GM18526 (cell line): ENCODE measurements at regions not wholly inside any gene's neighbourhood (a gene's known extent, or its start where the extent isn't known, plus 50 kb on each side); places are given as distances from the start of the nearest gene placed in this dataset.

Source experiments
- POLR2A ChIP-seq: IDR thresholded peaks from 3 replicates; pipeline ENCODE4 v1.6.1; 2011; ENCODE audit not compliant: insufficient read length; ENCODE audit errors: extremely low read depth

DNA sequence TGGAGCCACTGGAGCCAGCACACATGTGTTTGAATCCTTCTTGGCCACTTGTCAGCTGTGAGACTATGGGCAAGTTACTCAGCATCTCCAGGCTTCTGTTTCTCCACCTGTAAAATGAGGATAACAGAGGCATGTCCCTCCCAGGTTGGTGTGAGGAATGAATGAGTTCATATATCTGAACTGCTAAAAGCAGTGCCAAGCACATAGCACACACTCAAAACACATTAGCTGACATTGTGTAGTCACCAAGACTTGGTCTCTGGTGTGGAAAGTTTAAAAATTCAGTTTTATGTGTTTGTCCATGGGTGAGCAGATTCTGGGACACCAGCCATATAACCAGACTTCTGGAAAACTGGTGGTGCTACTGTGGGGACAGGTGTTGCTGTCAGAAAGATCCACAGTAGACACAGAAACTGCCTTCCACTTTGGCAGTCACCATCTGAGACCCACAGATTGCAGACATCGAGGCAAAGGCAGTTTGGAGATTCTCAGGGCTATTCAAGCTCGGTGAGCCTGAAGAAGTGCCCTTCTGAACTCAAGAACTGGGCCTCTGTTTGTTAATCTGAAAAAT is 115.8 kb downstream of the MRPL14 start:
- TF ChIP-seq POLR2A: no peak

DNA sequence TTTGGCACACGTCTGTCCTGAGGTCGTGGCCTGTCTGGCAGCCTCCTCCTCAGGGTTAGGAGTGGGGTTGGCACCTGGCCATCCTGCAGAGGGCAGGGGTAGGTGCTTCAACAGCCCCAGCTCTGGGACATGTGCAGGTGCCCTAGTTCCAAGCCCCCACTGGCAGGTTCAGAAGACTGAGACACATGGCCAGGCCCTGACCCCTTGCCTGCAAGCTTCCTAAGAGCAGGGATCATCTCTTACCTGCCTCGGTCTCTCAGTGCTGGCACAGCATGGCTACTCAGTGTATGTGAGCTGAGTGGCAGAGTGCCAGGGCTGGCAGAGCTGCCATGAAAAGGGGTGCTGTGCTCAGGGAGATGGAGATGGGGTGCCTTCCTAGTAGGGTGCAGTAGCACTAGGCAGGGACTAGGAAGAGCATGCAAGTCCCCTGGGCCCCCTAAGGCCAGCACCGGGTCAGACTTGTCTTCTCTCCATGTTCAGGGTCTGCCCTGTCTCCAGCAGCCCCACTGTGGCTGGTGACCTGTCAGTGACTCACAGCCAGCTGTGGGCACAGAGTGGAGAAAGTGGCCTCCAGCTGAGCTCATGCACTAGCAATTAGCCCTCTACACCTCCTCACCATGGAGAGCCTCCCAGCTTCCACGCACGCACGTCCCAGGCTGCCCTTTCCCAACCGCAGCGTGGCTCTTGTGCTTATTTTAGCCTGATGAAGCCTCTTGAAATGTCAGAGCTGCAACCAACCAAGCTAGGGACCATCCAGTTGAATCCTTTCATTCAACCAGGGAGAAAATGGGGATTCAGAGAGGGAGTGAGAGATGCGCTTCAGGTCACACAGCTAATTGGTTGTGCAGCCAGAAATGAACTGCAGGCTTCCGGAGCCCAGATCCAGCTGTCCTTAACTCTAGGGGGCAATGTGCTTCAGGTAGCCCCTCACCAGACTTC is 116.6 kb downstream of the MRPL14 start:
- no peak for TF ChIP-seq POLR2A

DNA sequence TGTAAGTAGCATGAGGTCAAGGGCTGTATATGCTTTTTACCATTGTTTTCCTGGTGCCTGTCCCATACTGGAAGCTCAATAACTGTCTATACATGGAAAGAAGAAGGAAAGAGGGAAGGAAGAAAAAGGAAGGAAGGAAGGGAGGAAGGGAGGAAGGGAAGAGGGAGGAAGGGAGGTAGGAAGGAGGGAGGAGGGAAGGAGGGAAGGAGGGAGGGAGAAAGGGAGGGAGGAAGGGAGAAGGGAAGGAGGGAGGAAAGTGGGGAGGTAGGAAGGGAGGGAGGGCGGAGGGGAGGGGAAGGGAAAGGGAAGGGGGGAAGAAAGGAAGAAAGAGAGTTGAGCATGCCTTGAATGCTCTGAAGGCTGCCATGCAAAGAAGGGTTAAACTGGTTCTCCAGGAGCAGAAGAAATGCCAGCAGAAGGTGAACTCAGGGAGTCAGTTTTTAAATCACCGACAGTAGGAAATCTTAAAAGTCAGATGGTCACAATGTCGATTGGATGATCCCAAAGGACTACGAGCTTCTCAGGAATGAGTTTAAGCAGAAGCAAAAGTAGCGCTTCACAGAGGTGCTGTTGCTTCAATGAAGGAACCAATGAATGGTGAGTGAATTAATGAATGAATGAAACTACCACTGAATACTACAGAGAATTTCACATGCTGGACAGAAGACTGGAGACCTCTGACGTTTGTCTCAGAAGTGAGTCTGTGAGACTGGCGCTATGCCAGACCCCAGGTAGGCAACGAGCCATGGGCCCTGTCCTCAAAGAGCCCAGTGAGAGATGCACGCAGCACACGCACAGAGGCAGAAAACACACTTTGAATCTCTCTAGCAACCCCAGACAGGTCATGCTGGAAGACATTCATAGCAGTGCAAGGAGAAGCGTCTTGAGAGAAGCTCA is 117.6 kb downstream of the MRPL14 start:
- TF ChIP-seq POLR2A: no peak

DNA sequence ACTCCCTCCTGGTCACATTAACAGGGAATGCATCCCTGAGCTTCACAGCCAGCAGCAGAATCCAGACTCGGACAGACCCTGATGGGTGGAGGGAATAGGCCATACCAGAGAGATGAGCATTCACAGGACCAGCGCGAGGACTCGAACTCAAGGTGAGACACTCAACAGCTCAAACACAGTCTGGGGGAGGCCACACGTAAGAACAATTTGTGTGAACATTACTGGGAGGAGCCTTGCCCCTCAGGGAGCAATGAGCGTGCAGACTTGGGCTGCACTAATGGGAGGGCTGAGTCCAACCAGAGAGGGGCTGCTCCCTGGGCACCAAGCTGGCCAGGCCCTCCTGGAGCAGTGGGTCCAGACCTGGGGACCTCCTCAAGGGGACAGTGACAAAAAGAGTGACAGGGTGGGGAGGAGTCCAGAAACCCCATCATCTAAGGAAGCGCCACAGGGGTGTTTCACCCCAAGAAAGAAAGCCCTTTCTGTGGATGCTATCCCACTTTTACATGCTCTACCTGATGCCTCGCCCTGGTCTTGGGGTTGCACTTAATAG is 118.4 kb downstream of the MRPL14 start:
- no peak for TF ChIP-seq POLR2A

DNA sequence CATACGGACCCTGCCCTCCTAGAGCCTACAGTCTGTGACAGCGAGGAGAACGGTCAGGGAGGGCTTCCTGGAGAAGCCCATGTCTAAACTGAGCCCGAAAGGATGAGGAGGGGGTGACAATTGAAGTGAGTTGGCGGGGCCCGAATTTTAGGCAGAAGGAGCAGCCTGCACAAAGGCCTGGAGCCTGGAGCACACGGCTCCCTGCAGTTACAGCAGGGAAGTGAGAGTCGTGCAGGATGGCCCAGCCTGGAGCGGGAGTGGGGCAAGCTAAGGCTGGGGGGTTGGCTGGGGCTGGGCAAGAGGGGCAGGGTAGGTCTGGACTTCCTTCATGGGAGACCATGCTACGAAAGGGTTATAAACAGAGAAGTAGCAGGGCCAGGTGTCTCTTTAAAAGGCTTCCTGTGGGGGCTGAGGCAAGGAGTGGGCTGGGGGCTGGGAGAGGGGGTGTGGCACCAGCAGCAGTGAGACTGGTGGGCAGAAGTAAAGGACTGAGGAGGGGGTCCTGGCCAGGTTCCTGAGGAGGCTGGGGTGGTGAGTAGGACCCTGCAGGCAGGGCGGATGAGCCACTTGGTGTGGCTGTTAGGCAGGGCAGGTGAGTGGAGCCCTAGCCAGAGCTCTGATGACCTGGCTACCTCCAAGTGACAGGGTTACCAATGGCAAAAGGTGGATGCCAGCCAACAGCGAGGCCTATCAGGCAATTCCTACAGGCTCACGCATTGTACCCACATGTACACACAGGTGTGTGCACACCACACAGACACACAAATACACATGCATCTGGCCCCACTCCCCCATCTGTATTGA is 119.2 kb downstream of the MRPL14 start:
- TF ChIP-seq POLR2A: no peak

DNA sequence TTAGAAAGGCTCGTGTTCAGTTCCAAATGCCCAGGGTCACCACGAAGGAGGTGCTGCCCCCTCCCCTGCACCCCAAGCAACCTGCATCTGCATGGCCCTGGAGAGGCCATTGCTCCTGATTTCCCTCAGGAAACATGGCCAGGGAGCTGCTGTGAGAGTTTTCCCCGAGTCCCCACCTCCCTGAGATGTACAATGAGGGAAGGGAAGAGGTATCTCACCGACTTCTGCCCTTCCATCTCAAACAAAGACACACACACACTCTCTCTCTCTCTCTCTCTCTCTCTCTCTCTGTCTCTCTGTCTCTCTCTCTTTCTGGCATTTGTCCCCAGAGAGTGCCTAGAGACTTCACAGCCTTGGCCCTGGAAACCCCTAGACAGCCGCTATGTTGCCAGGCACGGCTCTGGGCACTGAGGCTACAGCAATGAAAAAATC is 120.4 kb downstream of the MRPL14 start:
- no peak for TF ChIP-seq POLR2A

DNA sequence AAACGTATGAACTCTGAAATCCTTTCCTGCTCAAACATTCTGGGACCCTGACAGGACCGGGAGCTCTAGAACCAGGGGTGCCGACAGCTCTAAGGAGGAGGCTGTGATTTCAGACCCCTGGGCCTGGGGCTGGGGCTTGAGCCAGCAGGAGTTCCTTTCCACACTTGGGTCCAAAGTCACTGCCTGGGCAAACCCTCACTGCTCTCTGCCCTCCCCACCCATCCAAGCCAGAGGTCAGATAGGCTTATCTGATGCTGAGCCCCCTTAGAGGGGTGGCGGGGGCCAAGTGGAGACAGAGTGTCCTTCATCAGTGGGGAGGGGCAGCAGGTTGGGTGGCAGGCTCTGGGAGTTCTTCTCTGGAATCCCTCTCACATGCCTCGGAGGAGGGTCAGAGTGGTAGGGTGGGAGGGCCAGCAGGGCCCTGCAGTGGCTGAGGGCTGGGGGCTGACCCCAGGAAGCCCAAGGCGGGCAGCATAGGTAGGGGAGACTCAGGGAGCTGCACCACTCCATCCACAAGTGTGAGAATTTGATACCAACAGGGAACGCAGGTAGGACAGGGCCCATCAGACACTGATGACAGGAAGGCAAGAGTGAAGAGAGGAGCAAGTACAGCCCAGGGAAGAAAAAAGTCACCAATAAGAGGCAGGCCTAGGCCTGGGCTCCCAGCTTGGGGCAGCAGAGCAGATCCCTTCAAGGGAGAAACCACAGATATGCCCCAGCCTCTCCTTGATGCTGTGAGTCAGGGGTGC is 121.0 kb downstream of the MRPL14 start:
- peak; percentile 16 for TF ChIP-seq POLR2A

DNA sequence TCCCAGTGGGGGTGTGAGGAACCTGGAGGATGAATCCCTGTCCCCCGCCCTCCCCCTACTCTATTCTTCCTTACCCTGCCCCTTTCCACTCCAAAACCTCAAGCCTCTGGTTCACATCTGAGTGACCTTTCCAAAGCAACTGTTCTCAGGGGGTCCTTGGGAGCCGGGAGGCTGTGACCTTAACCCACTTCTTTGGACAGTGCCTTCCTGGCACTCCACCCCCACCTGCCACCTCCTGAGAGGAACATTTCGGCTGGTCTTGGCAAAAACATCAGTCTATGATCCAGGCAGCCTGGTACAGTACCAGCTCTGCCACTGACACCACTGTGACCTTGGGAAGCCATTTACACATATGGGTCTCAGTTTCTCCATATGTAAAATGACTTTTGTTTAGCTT is 121.7 kb downstream of the MRPL14 start:
- TF ChIP-seq POLR2A: no peak

DNA sequence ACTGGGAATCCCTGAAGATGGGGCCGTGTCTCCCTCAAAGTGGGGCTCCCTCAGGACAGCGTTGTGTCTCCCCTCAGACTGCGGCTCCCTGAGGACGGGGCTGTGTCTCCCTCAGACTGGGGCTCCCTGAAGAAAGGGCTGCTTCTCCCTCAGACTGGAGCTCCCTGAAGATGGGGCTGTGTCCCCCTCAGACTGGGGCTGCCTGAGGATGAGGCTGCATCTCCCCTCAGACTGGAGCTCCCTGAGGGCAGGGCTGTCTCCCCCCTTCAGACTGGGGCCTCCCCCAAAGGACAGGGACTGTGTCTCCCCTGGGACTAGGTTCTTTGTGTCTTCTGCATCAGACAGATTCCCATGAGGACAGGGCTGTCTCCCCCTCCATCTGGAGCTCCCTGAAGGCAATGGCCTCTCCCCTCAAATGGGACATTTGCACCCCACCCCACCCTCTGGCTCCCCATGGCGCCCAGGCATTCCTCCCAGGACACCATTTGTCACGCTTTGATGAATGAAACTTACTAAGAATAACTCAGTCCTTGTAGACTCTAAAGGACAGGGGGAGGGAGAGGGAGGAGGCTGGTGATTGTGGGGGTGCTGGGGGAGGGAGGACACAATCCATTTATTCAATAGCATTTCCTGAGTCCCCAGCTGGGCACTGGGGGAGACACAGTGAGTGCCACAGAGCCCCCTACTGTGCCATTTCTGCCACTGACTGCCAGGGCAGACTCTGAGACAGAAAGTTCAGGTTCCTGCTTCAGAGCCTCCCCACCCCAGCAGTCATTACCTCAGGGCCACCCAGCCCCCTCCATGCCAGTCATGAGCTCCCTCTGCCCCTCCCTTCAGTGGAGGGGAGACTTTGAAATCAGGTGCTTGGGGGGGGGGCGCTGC is 122.4 kb downstream of the MRPL14 start:
- TF ChIP-seq POLR2A: no peak

DNA sequence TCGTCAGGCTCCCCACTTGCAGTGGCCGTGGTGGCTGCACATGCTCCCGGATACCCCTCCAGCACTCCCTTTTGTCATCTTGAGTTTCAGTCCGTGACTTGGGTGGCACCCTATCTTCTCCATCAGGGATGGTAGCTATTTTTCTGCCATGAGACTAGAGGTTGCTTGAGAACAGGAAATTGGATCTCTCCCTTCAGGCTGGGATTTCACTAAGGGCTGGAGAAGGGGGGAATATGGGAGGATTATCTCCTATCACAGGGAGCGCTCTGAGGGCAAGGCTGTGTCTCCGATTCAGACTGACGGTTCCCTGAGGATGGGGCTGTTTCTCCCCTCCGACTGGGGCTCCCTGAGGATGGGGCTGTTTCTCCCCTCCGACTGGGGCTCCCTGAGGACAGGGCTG is 123.1 kb downstream of the MRPL14 start:
- TF ChIP-seq POLR2A: no peak

DNA sequence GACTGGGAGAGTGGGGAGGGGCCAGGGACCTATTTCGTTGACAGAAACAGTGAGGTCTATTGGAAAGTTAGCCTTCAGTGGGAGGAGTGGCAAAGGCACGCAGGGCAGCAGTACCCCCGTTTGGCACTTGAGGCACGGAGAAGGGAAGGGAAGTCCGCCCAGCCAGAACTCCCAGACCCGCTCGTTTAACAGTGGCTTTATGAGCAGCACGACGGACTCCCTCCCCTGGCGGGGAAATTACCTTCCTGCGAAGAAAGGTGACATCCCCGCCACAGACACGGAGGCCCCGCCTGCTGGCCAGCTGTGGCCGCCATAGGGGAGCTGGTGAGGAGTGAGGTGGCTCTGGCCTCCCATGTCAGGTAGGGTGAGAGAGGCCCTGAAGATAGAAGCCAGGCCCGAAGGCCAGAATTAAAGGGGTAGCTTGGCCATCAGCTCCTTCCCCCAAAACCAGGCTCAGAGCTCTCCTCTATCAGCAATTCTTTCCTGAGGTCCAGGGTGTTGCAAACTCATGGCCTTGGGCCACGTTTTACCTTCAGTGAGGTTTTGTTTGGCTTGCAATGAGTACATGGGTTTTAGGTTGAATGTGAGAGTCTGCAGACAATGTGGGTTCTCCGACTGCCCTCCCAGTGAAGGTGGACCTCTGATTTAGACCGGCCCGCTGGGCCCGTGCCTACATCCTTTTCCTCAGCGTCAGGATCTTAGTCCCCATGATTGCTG is 123.7 kb downstream of the MRPL14 start:
- TF ChIP-seq POLR2A: peak; percentile 37
